H1 (cell line): ENCODE measurements at regions not wholly inside any gene's neighbourhood (a gene's known extent, or its start where the extent isn't known, plus 50 kb on each side); places are given as distances from the start of the nearest gene placed in this dataset.

Experiments
- CTCF ChIA-PET: fragments of 300-600 bp; sonication (Branson Sonifier 250); formaldehyde crosslinking; loops from one replicate; lab custom pipeline; 2021; ENCODE audit not compliant: partially characterized antibody; lab: Charles Lee
- POLR2A ChIA-PET: fragments of 300-600 bp; sonication (Branson Sonifier 250); formaldehyde crosslinking; loops from one replicate; lab custom pipeline; 2021; ENCODE audit warnings: inconsistent platforms; ENCODE audit not compliant: partially characterized antibody; lab: Charles Lee
- DNase-seq, 2 experiments: peaks; one replicate each; pipeline versions ENCODE4 v3.0.0 to v3.0.0-alpha.2; 2010 to 2022; ENCODE audit warnings: low spot score in 2 of 2, low read depth in 1 of 2, mixed read lengths in 1 of 2
- FAIRE-seq: peaks from 2 replicates; lab custom pipeline; 2011; peaks lifted over from hg19 to GRCh38; lab: Jason Lieb, UNC
- H2AFZ ChIP-seq: 2 replicates; pipeline ENCODE4 v1.8.1; 2012; ENCODE audit warnings: low read length, inconsistent platforms
- H2AK5ac ChIP-seq: 2 replicates; pipeline ENCODE4 v1.6.1; 2013; ENCODE audit warnings: low read depth, low read length
- H2BK120ac ChIP-seq: replicated peaks from 2 replicates; pipeline ENCODE3; 2013; ENCODE audit warnings: low read depth, low read length, inconsistent platforms
- H2BK12ac ChIP-seq: 2 replicates; pipeline ENCODE4 v1.6.1; 2013; ENCODE audit warnings: low read depth, low read length
- H2BK15ac ChIP-seq: 2 replicates; pipeline ENCODE4 v1.6.1; 2013; ENCODE audit warnings: low read length
- H2BK20ac ChIP-seq: 2 replicates; pipeline ENCODE4 v1.6.1; 2013; ENCODE audit warnings: low read length
- H2BK5ac ChIP-seq: 2 replicates; pipeline ENCODE4 v1.6.1; 2013; ENCODE audit warnings: low read depth, low read length
- H3K14ac ChIP-seq: 2 replicates; pipeline ENCODE4 v1.6.1; 2013; ENCODE audit warnings: inconsistent platforms; ENCODE audit not compliant: insufficient read length
- H3K18ac ChIP-seq: 2 replicates; pipeline ENCODE4 v1.6.1; 2013; ENCODE audit warnings: low read length; ENCODE audit errors: extremely low read depth
- H3K23ac ChIP-seq: 2 replicates; pipeline ENCODE4 v1.6.1; 2013; ENCODE audit warnings: inconsistent platforms; ENCODE audit not compliant: insufficient read length
- H3K23me2 ChIP-seq: 2 replicates; pipeline ENCODE4 v1.6.1; 2013; ENCODE audit warnings: low read depth, low read length
- H3K27ac ChIP-seq: 2 replicates; pipeline ENCODE4 v1.6.1; 2011; ENCODE audit warnings: low read depth, low read length, inconsistent platforms
- H3K27me3 ChIP-seq, 4 experiments: replicated peaks in 1 of 4; 1 replicate in 1 of 4; 2 replicates in 3 of 4; pipeline versions ENCODE4 v1.6.1 to v1.8.1; 2011 to 2013; ENCODE audit warnings: low read length in 3 of 4, mild to moderate bottlenecking in 3 of 4, inconsistent platforms in 2 of 4, mixed read lengths in 2 of 4, moderate library complexity in 1 of 4; ENCODE audit not compliant: control insufficient read depth in 3 of 4, insufficient read depth in 3 of 4; ENCODE audit errors: extremely low read depth in 1 of 4
- H3K36me3 ChIP-seq, 4 experiments: 2 replicates each; pipeline versions ENCODE4 v1.6.1 to v1.8.1; 2011 to 2013; ENCODE audit warnings: mild to moderate bottlenecking in 4 of 4, low read length in 3 of 4, moderate library complexity in 2 of 4, control low read depth in 1 of 4, inconsistent platforms in 1 of 4; ENCODE audit not compliant: insufficient read depth in 4 of 4, control insufficient read depth in 2 of 4
- H3K4ac ChIP-seq: replicated peaks from 2 replicates; pipeline ENCODE3; 2013; ENCODE audit warnings: low read length, low read depth, mixed read lengths, inconsistent platforms; ENCODE audit not compliant: insufficient read length
- H3K4me1 ChIP-seq, 4 experiments: replicated peaks in 1 of 4; 1 replicate in 1 of 4; 2 replicates in 3 of 4; pipeline versions ENCODE4 v1.6.1 to v1.8.1; 2011 to 2013; ENCODE audit warnings: low read length in 3 of 4, inconsistent platforms in 2 of 4, mixed read lengths in 1 of 4; ENCODE audit not compliant: insufficient read depth in 4 of 4, control insufficient read depth in 3 of 4
- H3K4me2 ChIP-seq, 2 experiments: 2 replicates each; pipeline versions ENCODE4 v1.6.1 to v1.8.1; 2011 to 2013; ENCODE audit warnings: low read depth in 2 of 2, low read length in 2 of 2, control low read depth in 1 of 2, inconsistent platforms in 1 of 2, mild to moderate bottlenecking in 1 of 2; ENCODE audit not compliant: insufficient read depth in 1 of 2
- H3K4me3 ChIP-seq, 4 experiments: fragments of 200-600, 300-600 bp in 1 of 4; sonication (generic), shearing (Covaris generic), sonication (Bioruptor Twin) in 1 of 4; 2 replicates each; pipeline versions ENCODE4 v1.5.1 to v1.8.1; 2011 to 2016; ENCODE audit warnings: low read length in 4 of 4, low read depth in 3 of 4, control low read depth in 2 of 4, inconsistent platforms in 2 of 4, mild to moderate bottlenecking in 2 of 4, mixed read lengths in 1 of 4, moderate library complexity in 1 of 4; ENCODE audit not compliant: insufficient read depth in 2 of 4; ENCODE audit errors: extremely low read depth in 1 of 4
- H3K56ac ChIP-seq: replicated peaks from 2 replicates; pipeline ENCODE3; 2013; ENCODE audit warnings: low read depth, mild to moderate bottlenecking, mixed read lengths, low read length, inconsistent platforms; ENCODE audit not compliant: insufficient read length
- H3K79me1 ChIP-seq: 2 replicates; pipeline ENCODE4 v1.6.1; 2013; ENCODE audit warnings: low read depth, low read length, control low read depth
- H3K79me2 ChIP-seq, 2 experiments: 2 replicates each; pipeline versions ENCODE4 v1.6.1 to v1.8.1; 2012 to 2013; ENCODE audit warnings: low read length in 2 of 2, mild to moderate bottlenecking in 2 of 2, inconsistent platforms in 1 of 2; ENCODE audit not compliant: insufficient read depth in 2 of 2, control insufficient read depth in 1 of 2
- H3K9ac ChIP-seq, 4 experiments: replicated peaks in 1 of 4; 1 replicate in 1 of 4; 2 replicates in 3 of 4; pipeline versions ENCODE4 v1.6.1 to v1.8.1; 2011 to 2013; ENCODE audit warnings: low read depth in 3 of 4, low read length in 3 of 4, control low read depth in 2 of 4, mild to moderate bottlenecking in 2 of 4, moderate library complexity in 2 of 4, inconsistent platforms in 1 of 4; ENCODE audit errors: extremely low read depth in 1 of 4
- H3K9me3 ChIP-seq, 2 experiments: 2 replicates each; pipeline versions ENCODE4 v1.6.1 to v1.8.1; 2012 to 2013; ENCODE audit warnings: mild to moderate bottlenecking in 2 of 2, moderate library complexity in 2 of 2, control low read depth in 1 of 2, inconsistent platforms in 1 of 2, low read depth in 1 of 2, low read length in 1 of 2, mixed read lengths in 1 of 2; ENCODE audit not compliant: insufficient read depth in 2 of 2
- H4K20me1 ChIP-seq, 2 experiments: replicated peaks in 1 of 2; 2 replicates each; pipeline versions ENCODE3 to v1.8.1; 2011 to 2013; ENCODE audit warnings: inconsistent platforms in 2 of 2, low read length in 2 of 2, mild to moderate bottlenecking in 1 of 2; ENCODE audit not compliant: insufficient read depth in 2 of 2, control insufficient read depth in 1 of 2
- H4K5ac ChIP-seq: 2 replicates; pipeline ENCODE4 v1.6.1; 2013; ENCODE audit warnings: low read length, low read depth, mixed read lengths, inconsistent platforms; ENCODE audit not compliant: insufficient read length
- H4K8ac ChIP-seq: 2 replicates; pipeline ENCODE4 v1.8.0; 2013; ENCODE audit warnings: mild to moderate bottlenecking, moderate library complexity, low read length, inconsistent platforms; ENCODE audit not compliant: insufficient read depth; ENCODE audit errors: extremely low read depth
- H4K91ac ChIP-seq: replicated peaks from 2 replicates; pipeline ENCODE3; 2013; ENCODE audit warnings: low read length, mixed read lengths, inconsistent platforms; ENCODE audit not compliant: insufficient read length
- CHD7 ChIP-seq: fragments of 300-600 bp; sonication (generic); IDR thresholded peaks from 2 replicates; pipeline ENCODE4 v1.7.1; 2012; ENCODE audit warnings: low read length, moderate library complexity, mild to moderate bottlenecking, inconsistent platforms; ENCODE audit not compliant: insufficient replicate concordance
- WGBS, 2 experiments: shearing (Covaris generic) in 1 of 2; methylation state at CpG; one replicate each; pipeline versions ENCODE4 v1.1.6 to v1.1.7; 2013 to 2015; ENCODE audit warnings: low lambda C conversion rate in 2 of 2, mixed read lengths in 2 of 2, inconsistent platforms in 1 of 2, low coverage in 1 of 2, missing lambda C conversion rate in 1 of 2; ENCODE audit not compliant: insufficient replicate concordance in 2 of 2, insufficient coverage in 1 of 2, insufficient read length in 1 of 2; ENCODE audit errors: extremely low coverage in 1 of 2, missing lambda C conversion rate in 1 of 2; 5-methylcytosine and 5-hydroxymethylcytosine counted together

- no peak for DNase-seq
- Histone ChIP-seq H3K9ac (no peak overlapping the region), H4K91ac (no peak overlapping the region), H3K79me1 (no peaks in the 10 kb centered on the region), H3K36me3 (no peaks in the 10 kb centered on the region), H2BK15ac (no peak overlapping the region), H3K23me2 (no peaks in the 10 kb centered on the region), H3K4me2 (no peak overlapping the region), H4K8ac (no peak overlapping the region), H2AFZ (peak overlapping the region; percentile 42), H4K20me1 (no peaks in the 10 kb centered on the region), H3K18ac (no peak overlapping the region), H2BK20ac (no peak overlapping the region), H3K4me3 (no peak overlapping the region), H3K56ac (no peak overlapping the region), H4K5ac (no peak overlapping the region), H3K9me3 (no peaks in the 10 kb centered on the region), H3K27ac (no peak overlapping the region), H3K79me2 (no peaks in the 10 kb centered on the region), H3K23ac (no peak overlapping the region), H2BK12ac (no peak overlapping the region), H3K4ac (no peak overlapping the region), H3K14ac (no peak overlapping the region), H3K27me3 (no peaks in the 10 kb centered on the region), H2BK120ac (no peak overlapping the region), H3K4me1 (no peaks in the 10 kb centered on the region), H2AK5ac (no peak overlapping the region), H2BK5ac (no peak overlapping the region)
- POLR2A ChIA-PET = no interaction called here
- 85% methylated on average over 2 of the region's 2 CpGs; no CpG with 5 or more reads in 1 of the 2 experiments for WGBS, 2 experiments
- CTCF ChIA-PET = no interaction called here
- no peak for FAIRE-seq
- TF ChIP-seq CHD7 = no peak
These were observed 1382.6 kb downstream of the GATA3 start for GRCh38 chr10:9437131-9437530.
